Fibroblast of skin of abdomen (primary cell): ENCODE measurements at regions not wholly inside any gene's neighbourhood (a gene's known extent, or its start where the extent isn't known, plus 50 kb on each side); places are given as distances from the start of the nearest gene placed in this dataset.
"Not testable (repeated sequence)": the region's sequence is repeated elsewhere in the genome, so short reads cannot be mapped to it uniquely, and the experiment has no call there.

ENCODE experiments used
- DNase-seq: peaks from one replicate; pipeline ENCODE4 v3.0.0-alpha.2; 2013

DNA sequence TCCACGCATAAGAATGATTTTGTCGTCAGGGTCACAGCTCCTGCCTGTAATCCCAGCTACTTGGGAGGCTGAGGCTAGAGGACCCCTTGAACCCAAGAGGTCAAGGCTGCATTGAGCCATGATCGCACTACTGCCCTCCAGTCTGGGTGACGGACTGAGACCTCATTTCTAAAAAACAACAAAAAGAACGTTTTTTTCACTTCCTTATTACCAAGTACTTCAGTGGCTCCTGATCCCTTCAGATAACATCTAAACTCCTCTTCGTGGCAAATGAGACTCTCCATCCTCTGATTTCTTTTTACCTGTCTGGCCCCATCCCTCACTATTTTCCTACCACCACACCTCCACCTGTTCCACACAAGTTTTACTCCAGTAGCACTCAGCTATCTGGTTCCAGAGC, 105.4 kb upstream of the TLK1 start:
- no peak for DNase-seq

DNA sequence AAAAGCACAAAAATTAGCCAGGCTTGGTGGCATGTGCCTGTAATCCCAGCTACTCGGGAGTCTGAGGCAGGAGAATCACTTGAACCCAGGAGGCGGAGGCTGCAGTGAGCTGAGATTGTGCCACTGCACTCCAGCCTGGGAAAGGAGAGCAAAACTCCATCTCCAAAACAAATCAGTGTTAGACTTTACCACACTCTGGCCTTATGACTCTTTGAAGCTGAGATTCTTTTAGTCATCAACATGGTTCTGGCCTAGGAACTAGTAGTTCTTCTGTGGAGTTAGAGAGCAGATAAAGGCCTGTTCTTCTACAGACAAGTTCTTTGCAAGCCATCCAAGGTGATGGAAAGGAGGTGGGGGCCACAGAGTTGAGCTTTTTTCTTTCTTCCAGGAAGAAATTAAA, 100.8 kb upstream of the TLK1 start:
- not testable (repeated sequence) for DNase-seq

DNA sequence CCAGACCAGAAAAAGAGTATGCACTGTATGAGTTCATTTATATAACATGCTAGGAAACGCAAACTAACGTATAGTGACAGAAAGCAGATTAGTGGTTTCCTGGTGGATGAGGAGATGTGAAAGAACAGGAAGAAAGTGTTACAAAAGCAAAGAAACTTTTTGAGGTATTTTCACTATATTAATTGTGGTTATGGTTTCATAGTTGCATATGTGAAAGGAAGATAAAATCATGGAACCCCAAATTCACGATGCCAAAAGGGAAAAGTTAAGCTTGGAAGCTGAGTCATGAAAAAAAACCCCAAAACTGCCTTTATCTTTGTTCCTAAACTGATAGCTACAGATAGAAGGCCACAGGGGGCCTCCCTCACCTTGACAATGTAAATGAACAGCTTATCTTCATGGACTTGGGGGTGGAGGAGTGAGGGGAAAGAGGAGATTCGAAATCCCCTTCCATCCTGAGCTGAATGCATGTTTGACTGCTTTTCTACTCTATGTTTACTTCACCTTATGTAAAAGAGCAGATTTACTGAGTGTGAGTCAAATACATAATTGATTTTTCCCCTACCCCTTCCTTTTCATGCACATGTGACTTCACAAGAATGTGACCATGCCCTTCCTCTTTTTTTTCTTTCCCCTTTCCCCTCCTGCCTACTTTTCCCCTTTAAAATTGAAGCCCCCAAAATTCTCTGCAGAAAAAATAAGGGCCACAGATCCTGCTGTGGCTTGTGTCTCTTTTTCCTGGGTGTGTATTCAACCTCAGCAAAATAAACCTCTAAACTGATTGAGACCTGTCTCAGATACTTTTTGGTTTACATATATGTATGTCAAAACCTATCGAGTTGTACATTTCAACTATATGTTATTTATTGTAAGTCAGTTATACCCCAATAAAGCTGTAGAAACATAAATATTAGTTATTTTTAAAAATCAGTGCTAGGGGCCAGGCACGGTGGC, 100.1 kb upstream of the TLK1 start:
- no peak for DNase-seq

DNA sequence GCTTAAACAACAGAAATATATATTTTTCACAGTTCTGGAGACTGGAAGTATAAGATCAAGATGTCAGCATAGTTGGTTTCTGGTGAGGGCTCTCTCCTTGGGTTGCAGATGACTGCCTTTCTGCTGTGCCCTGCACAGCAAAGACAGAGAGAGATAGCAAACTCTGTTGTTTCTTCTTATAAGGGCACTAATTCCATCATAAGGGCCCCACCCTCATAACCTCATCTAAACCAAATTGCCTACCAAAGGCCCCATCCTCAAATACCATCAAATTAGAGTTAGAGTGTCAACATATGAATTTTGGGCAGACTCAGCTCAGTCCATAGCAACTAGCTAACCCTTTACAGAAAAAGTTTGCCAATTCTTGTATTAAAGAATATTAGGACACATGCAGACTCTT, 94.0 kb upstream of the TLK1 start:
- DNase-seq: no peak

DNA sequence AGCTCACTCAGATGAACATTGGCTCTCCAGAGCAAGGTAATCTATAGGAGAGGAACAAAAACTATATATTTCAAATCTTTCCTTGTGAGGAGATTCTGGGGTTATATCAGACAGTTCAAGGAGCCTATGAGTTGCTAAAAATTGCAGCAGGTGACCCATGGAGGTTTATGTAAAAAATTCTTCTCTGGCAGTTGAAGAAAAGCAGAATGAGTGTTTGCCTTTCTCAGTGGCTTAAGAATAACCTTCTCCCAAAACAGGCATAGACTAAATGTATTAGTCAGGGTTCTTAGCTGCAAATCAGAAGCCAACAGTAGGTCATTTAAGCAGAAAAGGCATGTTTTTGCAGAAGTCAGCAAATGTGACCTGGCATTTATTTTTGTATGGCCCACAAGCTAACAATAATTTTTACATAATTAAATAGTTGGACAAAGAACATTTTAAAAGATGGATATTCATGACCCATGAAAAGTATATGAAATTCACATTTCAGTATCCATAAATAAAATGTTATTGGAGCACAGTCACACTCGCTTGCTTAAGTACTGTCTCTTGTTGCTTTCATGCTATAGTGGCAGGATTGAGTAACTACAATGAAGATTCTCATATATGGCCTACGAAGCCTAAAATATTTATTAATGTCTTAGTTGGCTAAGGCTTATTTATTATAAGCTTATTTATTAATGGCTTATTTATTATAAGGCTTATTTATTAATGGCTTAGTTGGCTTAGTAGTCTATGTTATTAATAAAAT, 93.4 kb upstream of the TLK1 start:
- DNase-seq: no peak

DNA sequence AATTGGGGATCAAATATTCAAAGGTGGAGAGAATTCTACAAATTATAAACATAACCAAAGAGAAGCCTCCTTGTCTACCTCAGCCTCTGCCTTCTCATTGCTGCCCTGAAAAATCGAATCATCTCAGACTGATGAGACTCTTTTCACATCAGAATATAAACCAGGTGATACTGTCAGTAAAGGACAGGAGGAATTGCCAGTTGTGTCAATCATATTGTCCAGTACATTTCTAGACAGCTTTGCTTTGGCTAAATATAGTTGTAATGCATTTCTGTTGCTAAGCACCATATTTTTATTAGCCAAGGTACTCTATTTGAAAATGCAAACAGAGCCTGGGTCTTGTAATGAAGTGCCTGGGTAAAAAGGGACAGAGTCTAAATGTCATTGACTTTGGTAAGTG, 92.6 kb upstream of the TLK1 start:
- no peak for DNase-seq

DNA sequence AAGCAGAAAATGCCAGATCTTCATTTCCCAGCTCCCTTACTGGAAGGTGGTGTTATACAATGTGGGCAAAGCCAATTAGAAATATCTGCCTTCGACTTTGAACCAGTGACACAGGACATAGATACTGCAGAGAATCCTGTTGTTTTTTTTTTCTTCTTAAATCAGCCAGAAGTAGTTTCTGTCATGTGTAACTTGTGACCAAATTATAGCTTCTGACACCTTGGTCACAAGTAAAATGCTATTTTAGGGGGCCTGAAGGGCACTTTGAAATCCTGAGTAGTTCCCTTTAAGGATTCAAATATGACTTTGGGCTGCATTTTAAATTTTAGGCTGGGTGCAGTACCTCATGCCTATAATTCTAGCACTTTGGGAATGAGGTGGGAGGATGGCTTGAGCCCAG, 89.0 kb upstream of the TLK1 start:
- no peak for DNase-seq

DNA sequence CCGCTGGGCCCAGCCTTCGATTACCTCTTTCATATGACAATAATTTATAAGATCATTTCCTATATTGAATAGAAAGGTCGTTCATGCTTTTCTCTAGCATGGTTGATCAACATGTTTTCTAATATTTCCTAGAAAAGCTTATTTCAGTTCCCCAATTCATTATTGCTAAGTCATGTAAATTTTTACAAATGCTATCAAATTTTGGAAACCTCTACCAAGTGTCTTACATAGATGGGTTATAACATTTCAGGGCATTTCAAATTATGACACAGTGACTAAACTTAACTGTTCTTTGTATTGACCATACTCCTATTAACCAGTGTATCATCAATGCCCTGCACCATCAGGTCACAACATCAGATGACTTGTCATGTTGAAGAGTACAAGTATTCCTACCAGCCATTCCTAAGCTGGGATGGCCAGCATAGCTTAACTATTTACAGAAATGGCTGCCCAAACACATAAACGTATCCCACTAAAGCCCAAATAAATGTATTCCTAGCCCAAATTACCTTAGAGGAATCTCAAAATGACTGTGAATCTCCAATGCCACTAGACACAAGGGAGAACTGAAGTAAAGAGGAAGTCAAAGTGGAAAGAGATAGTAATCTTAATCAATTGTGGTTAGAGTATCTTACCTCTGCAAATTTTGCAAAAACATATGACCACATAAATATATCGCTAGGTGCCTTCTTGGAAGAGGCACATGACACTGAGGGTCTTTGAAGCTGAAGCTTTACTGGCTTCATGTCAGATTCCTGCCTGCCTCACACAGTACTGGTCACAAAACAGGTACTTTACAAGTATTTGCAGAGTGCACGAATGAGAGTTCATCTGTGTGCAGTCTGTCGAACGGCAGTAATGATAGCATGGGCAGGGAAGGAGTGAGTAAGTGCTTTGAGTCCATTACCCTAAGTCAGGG, 87.3 kb upstream of the TLK1 start:
- no peak for DNase-seq

DNA sequence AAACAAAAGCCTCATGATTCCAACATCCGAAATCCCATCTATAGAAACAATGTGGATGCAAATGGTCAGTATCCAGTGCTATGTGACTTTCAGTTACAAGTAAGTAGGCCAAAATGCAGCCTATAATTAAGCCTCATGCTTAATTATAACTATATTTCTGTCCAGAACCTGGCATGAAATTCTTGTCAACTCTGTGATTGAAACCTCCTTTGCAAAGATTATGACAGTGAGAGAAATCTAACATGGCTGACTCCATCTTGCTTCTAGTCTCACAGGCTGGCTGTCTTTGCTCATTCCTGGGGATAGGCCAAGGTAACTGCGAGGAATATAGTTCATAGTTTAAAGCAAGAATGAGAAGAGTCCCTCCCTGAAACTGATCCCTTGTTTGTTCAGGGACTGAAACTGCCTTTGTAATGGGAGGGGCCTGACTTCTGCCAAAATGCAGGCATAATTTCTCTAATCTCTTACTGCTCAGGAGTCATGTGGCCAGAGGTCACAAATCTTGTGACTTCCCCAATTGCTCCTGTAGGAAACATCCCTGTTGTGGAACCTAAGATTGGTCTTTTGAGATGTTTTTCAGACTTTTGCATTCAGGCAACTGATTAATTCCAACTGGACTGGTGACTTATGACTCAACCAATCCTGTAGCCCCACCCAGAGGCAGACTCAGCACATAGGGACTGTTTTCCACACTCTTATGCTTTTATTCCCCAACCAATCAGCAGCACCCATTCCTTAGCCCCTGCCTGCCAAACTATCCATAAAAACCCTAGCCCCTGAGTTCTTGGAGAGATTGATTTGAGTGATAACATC, 84.5 kb upstream of the TLK1 start:
- peak; percentile 4 for DNase-seq

DNA sequence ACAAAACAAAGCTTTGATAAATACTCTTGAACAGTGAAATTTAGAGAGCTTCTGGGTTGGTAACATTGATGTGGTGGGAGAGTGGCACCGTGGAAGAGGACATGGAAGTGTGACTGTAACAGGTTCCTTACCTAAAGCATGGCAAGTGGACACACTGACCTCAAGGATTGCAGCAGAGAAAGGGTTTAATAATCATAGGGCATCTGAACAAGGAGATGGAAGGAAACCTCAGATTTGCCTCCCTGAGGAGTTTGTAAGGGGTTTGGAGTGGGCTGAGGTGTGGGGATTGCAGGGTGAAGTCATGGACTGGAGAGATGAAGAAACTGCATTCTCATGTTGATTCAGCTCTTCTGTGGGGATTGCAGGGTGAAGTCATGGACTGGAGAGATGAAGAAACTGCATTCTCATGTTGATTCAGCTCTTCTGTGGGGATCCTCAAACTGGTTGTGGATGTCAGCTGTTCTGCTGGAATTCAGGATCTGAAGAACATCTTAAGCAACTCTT, 83.8 kb upstream of the TLK1 start:
- peak; percentile 24 for DNase-seq

DNA sequence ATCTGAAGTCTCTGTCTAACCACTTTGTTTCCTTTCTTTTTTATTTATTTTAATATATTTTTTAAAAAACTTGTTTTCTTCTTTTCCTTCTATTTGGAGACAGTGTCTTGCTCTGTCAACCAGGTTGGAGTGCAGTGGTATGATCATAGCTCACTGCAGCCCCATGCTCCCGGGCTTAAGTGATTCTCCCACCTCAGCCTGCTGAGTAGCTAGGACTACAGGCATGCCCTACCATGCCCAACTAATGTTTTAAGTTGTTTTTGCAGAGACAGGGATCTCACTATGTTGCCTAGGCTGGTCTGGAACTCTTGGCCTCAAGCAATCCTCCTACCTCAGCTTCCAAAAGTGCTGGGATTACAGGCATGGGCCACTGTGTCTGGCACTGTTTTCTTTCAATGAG, 81.1 kb upstream of the TLK1 start:
- DNase-seq: no peak

DNA sequence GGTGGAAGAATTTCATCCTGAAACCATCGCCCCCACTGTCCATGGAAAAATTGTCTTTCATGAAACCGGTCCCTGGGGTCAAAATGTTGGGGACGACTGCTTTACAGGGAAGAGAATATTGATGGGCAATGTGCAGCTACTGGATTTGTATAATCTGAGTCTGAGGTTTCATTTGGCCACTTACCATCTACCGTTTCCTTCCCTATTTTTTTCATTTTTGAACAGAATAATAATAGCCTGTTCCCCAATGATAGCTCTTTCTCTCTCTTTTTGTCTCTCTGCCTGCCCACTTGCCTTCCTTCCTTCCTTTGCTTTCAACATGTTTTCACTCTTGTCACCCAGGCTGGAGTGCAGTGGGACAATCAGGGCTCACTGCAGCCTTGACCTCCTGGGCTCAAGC, 78.3 kb upstream of the TLK1 start:
- no peak for DNase-seq

DNA sequence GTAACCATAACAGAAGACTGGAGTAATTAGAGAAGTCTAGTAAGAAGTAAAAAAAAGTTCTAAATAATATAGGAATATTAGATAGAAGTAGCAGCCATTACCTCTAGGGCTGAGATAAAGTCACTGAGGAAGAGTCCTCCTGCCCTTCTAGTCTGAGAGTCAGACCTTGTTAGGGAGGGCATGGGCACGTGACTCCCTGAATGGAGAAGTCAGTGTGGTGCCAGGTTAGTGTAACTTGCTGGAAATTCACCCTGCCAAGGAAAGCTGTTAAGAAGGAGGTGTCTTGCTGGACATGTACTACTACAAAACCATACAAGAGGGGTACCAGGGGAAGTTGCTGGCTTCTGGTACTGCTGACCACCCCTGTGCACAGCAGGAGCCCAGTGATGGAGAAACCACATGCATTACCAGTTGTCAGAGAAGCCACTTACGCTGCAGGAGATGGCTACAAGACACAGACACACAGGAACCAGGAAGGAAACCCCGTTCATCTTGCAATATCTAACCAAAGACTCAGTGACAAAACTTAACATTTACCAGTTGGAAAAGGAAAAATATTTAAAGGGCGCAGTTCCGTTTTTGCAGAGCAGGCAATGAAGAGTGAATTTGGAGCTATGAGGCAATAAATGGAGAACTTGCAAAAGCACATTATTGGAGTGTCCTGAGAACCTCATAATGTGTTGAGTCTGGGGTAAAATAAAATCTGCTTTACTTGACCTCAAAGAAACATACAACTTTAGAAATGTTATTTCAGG, 77.2 kb upstream of the TLK1 start:
- no peak for DNase-seq

DNA sequence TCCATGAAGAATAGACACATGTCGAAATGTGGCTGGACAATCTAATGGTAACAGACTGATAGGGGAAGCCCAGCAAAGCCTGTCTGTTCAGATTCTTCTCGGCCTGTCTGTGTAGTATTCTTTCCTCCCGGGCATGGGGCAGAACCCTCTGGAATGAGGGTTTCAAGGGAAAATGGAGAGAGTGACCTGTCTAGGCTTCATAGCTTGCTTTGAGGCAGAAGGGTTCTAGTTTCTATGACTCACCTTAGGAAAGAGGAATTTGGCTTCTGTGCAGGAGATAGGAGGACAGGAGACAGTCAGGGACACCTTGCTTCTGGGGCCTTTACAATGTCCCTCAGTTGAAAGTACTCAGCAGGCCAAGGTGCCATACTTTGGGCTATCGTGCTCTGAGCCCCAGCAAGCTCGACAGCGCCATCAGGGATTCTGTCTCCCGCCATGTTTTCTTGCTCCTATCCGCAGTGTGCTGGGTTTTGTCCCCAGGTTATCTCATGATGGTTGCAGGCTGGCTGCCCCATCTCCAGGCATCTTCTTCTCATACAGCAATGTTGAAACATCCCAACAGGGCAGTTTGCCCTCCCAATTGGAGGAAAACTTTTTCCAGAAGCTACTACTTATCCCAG, 74.7 kb upstream of the TLK1 start:
- DNase-seq: no peak

DNA sequence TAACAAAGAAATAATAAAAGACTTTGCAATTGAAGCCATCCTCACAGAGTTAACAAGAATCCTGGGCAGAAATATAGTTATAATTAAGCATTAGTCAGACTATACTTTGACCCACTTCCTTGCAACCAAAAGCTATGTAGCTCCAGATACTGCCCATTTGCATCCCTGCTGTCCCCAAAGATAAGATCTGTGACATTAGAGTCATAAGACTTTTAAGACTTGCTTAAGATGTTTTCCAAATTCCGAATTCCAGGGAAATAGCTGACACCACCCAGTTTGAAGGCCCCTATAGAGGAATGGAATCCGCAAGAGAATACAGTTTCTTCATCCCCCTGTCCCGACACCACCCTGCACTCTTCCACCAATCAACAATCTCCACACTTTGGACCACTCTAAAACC, 69.5 kb upstream of the TLK1 start:
- no peak for DNase-seq

DNA sequence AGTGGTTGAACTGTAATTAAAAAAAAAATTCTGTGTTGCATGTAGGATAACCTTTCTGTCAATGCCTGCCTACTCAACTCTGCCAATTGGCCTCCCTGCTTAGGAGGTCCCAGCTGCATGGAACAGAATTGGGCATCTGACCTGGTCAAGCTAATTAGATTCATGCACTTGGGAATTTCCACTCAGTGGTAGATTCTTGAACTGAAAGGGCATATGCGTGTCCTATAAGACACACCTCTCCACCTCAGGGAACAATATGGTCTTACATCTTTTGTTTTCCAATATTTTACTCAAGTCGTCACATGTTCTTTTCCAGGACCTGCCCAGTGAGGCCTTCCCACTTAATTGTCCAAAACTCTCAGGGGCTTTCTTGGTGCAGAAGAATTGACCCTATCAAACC, 68.1 kb upstream of the TLK1 start:
- DNase-seq: no peak

DNA sequence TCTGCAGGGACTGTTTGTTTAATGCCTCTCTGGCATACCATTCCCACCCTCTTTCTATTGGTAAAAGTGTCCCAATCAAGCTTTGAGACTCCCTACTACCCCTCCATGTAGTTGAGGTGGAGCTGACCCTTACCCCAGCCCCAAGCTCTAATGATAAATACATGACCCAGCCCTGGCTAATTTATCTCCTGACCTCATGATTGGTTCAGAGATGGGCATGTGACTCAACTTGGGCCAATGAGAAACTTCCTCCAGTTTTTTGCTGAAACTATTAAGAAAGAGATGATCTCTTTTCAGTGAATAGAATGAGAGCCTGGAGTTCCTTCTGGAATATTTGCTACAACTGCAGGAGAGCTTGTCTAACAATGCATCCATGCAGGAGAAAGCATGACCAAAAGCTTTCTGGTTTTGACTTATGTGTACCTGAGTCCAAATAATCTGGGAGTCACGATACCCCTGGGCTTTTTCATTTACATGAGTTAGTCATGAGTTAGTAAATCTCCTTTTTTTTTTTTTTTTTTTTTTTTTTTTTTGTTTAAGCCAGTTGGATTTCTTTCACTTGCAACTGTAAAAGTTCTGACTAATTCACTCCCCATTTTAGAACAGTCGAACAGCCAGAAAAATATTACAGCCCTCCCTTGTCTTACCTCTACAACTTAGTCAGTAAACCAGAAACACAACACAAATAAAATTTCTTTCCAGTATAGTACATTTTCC, 66.5 kb upstream of the TLK1 start:
- DNase-seq: no peak

DNA sequence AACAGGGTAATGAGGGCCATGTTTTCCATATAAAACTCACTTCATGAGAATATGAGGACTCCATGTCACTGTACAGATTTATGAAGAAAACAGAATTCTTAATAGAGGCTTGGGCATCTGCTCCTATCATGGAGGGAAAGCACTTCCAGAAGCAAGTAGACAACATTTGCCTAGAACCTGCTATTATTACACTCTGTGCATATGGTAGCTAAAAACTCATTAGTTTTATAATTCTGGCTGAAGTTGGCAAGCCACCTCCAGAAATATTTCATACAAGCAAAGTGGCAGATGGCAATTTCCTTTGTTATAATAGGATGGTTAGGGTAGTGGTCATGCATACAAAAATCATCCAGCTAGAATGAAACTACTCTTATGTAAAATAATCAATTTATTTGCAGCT, 65.8 kb upstream of the TLK1 start:
- no peak for DNase-seq

DNA sequence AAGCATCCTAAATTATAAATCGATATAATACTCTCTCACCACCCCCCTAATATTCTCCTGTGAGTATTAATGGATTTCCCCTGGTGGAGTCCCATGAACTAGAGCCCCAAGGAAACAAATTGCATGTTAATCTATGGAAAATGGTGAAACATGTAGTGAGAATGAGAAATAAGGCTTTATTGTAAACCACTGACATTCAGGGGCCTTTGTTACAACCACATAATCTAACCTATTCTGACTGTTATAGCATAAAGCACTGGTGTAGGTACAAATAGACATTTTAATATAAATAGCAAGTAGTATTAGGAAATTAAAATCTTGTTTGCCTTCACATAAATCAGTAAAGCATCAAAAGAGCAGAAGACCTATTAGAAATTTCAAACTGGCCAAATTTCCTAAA, 65.3 kb upstream of the TLK1 start:
- no peak for DNase-seq
